ENCODE measurements at regions not wholly inside any gene's neighbourhood (a gene's known extent, or its start where the extent isn't known, plus 50 kb on each side); places are given as distances from the start of the nearest gene placed in this dataset.
"Not testable (repeated sequence)": the region's sequence is repeated elsewhere in the genome, so short reads cannot be mapped to it uniquely, and the experiment has no call there.

DNA sequence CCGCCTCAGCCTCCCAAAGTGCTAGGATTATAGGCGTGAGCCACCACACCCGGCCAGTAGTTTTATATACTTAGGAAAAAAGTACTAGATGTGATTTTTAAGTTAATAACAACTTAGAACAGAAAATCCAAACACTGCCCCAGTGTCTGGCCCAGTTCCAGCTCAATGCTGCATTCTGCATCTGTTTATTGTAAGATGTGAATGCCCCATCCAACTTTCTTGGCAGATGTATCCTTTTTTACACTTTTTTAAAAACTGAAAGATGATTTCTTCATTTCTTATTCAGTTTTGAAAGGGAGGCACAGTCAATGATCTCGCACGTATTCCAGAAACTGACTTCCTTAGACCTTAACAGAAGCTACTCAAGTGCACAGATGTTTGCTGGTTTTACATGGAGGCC, 85.6 kb upstream of the SRSF6 start:
- no peak overlapping the region for H3K27ac ChIP-seq
- no peak for DNase-seq (ENCODE audit: low read depth, low spot score)

GRCh38 chr20:43365691-43366090, 92.0 kb upstream of the SRSF6 start:
- DNase-seq (ENCODE audit: low read depth, low spot score), result no peak
- H3K27ac ChIP-seq, result no peak overlapping the region

DNA sequence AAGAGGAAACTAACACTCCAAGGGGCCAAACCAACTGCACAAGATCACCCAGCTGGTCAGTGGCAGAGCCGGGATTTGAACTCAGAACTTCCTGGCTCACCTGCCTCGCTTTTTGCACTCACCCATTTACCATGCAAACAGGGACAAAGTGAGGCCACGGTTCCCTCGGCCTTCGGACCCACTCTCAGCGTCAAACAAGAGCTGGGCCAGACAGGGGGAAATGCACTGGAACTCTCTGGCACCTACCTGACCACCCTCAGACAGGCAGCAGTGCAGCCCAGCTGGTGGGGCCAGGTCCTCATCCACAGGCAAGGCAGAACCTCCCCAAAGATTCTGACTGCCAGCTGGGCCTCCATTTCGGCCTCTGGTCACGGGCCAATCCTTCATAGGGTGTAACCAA, 93.7 kb upstream of the SRSF6 start:
- no peak overlapping the region for H3K27ac ChIP-seq
- DNase-seq (ENCODE audit: low read depth, low spot score), result no peak

DNA sequence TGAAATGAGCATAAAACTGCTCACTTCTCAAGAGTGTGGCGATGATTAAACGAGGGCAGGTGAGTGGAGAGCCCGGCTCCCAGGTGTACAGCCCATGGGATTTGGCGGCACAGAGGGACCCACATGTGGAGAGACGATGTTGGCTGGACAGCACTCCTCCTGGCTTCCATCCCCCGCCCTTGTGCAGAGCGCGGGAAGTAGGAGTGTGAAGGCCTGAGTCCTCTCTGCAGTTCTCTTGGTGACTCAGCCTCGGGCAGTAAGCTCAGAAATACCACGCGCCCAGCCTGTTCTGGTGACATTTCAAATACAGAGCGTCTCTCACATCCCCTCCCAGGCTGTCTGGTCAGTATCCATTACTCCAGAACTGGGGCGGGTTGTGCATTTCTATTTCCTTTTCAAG, 94.2 kb upstream of the SRSF6 start:
- DNase-seq (ENCODE audit: low read depth, low spot score), result no peak
- no peak overlapping the region for H3K27ac ChIP-seq

DNA sequence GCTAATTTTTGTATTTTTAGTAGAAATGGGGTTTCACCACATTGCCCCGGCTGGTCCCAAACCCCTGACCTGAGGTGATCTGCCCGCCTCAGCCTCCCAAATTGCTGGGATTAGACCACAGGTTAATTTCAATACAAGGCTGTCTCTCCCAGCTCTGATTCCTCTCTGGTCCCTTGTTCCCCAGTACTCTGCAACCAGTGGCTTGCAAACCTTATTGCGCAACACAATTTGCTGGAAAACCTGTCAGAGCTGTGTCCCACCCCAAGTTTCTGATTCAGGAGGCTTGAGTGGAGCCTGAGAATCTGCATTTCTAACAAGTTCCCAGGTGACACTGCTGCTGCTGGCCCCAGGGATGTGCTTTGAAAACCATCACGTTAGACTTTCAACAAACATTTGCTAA, 96.2 kb upstream of the SRSF6 start:
- DNase-seq (ENCODE audit: low read depth, low spot score), result no peak
- H3K27ac ChIP-seq, result no peak overlapping the region

DNA sequence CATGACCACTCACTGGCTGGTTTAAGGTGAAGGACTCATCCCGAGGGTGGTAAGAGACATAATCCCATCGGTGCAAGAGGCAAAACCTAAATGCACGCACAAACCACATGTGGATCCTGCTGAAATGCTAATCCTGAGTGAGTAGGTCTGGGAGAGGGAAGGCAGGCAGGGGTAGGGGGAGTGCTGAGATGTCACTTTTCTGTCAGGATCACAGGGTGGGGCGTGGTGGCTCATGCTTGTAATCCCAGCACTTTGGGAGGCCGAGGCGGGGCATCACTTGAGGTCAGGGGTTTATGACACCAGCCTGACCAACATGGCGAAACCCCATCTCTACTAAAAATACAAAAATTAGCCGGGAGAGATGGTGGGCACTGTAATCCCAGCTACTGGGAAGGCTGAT, 97.7 kb upstream of the SRSF6 start:
- no peak overlapping the region for H3K27ac ChIP-seq
- DNase-seq (ENCODE audit: low read depth, low spot score), result no peak

DNA sequence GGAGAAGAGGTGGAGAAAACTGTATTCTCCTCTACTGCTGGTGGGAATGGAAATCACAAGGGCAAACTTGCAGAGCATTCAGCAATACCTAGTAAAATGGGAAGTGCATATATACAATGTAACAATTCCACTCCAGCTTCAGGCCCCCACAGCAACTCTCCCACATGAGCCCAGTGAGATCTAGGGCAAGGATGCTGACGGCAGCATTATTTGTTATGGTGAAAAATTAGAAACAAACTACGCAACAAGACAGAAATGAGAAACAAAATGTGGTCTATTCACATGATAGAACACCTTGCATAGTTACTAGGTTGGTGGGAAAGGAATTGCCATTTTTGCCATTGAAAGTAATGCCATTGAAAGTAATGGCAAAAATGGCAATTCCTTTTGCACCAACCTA, 98.9 kb upstream of the SRSF6 start:
- H3K27ac ChIP-seq, result no peak overlapping the region
- DNase-seq (ENCODE audit: low read depth, low spot score), result no peak

GRCh38 chr20:43357352-43357751, 100.3 kb upstream of the SRSF6 start:
- no peak for DNase-seq (ENCODE audit: low read depth, low spot score)
- H3K27ac ChIP-seq, result no peak overlapping the region

GRCh38 chr20:43355610-43356009, 102.1 kb upstream of the SRSF6 start:
- no peak for DNase-seq (ENCODE audit: low read depth, low spot score)
- no peak overlapping the region for H3K27ac ChIP-seq

DNA sequence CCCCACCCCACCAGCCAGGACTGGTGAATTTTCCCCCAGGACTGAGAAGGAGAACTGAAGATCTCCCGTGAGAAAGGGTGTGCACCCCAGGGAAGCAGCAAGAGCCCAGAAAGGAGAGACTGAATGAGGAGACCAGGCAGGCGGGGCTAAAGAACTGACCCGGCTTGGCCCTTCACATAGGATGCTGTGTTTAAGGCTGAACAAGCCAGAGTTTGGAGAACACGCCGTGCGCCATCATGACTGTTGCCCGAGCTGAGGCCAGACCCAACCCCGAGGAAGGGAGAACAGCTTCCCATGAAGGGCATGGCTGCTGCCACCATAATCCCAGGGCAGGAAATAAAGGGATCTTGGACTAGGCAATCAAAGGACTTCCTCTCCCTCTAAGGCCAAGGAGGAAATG, 104.7 kb upstream of the SRSF6 start:
- DNase-seq (ENCODE audit: low read depth, low spot score), result no peak
- no peak overlapping the region for H3K27ac ChIP-seq

GRCh38 chr20:43350694-43351093, 107.0 kb upstream of the SRSF6 start:
- H3K27ac ChIP-seq; DNase-seq (ENCODE audit: low read depth, low spot score): not testable (repeated sequence)

DNA sequence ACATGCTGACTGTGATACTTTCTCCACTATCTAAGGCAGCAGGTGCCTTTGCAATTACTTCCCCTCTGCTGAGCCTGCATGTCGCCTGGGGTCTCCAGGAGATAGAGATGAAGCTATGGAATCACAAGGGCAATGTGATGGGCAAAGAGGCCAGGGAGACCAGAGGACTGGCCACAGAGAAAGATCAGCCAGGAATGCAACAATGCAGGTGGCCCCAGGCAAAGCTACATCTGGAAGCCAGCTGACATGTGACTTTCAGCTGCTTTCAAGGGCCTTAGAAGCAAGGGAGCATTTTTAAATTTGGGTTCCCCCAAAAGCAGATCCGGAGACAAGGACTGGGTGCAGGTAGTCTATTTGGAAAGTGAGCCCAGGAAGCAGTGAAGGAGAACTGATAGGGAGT, 107.9 kb upstream of the SRSF6 start:
- H3K27ac ChIP-seq, result no peak overlapping the region
- DNase-seq (ENCODE audit: low read depth, low spot score), result no peak

- not testable (repeated sequence) for H3K27ac ChIP-seq; DNase-seq (ENCODE audit: low read depth, low spot score)
Observed at GRCh38 chr20:43347839-43348238, 109.9 kb upstream of the SRSF6 start.

DNA sequence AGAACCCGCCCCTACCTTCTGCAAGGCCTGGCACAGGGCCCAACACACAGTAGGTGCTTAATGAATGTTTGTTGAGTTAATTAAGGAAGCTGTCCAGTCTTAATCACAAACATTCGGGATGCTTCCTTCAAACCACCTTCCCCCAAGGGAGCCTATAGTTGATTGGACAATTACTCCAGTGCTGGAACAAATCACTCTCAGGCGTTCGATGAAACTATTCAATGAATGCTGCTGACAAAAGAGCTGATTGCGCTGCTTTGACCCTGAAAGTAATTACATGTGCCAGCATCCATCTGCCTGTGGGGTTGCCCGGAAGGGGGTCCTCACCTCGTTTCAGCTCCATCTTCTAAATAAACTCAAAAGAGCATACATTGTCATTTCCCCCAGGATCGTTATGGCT, 112.0 kb upstream of the SRSF6 start:
- DNase-seq (ENCODE audit: low read depth, low spot score), result no peak
- H3K27ac ChIP-seq, result no peak overlapping the region

DNA sequence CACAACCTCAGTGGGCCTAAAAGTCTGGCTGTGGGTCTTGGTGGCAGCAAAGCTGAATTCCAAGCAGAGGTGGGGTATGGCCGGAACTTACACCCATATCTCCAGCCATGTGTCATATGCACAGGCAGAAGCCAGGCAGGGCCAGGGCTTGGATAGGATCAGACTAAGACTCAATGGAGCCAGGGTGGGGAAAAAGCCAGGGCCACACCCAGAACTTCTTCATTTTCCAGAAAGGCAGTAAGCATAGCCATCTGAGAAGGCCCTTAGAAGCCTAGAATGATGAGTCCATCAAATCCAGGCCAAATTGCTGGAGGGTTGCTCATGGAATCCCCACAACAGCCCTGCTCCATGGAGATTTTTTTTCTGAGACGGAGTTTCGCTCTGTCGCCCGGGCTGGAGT, 116.2 kb upstream of the SRSF6 start:
- DNase-seq (ENCODE audit: low read depth, low spot score), result no peak

GRCh38 chr20:43337036-43337435, 120.7 kb upstream of the SRSF6 start:
- no peak for DNase-seq (ENCODE audit: low read depth, low spot score)
- H3K27ac ChIP-seq, result no peak overlapping the region

More for the DNA sequence above, 116.2 kb upstream of the SRSF6 start:
- H3K27ac ChIP-seq, result no peak overlapping the region

DNA sequence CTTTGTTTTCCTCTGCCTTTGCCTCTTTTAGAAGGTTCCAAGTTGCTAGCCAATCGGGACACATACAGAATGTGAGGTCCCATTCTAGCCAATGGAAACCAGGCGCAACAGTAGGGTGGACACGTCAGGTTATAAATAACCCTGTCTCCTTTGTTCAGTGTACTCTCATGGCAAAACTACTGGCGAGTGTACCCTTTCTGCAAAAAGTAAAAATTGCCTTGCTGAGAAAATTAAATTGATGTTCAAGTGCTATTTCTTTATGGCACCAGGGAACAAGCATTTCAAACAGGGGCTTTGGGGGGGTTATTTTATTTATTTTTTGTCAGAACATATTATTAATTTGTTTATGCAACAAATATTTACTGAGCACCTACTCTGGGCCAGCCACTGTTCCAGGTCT, 123.6 kb upstream of the SRSF6 start:
- no peak for DNase-seq (ENCODE audit: low read depth, low spot score)
- no peak overlapping the region for H3K27ac ChIP-seq

DNA sequence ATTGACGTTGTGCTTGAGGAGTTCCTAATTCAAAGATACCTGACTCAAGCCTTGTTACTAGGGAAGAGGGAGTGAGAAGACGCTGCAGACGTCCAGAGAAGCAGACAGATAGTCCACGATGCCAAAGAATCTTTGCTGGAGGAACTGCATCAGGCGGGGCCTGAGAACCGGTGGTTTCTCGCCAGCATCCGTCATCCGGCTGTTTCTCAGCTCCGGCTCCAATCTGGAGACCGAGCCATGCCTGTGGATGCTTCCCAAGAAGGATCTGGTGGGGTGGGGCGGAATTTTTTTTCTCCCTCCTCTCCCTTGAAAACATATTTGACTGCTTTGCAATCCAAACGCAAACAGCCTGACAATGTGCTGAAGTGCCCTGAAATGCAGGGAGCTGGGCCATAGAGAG, 125.8 kb upstream of the SRSF6 start:
- no peak for DNase-seq (ENCODE audit: low read depth, low spot score)
- no peak overlapping the region for H3K27ac ChIP-seq

DNA sequence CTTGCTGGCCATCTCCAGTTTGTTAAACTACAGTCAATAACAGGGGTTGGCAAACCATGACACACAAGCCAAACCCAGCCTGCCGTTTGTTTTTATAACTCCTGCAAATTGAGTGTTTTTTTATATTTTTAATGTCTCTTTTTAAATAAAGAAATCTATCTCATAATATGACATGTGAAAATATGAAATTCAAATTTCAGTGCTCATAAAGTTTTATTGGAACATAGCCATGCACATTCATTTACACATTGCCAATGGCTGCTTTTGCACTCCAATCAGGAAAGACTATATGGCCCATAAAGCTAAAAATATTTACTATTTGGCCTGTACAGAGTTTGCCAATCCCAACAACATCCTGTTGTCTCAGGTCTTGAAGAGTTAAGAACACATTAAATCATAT, 129.0 kb upstream of the SRSF6 start:
- no peak for DNase-seq (ENCODE audit: low read depth, low spot score)
- H3K27ac ChIP-seq, result no peak overlapping the region

- DNase-seq (ENCODE audit: low read depth, low spot score), result not testable (repeated sequence)
Observed at GRCh38 chr20:43327234-43327633, 130.5 kb upstream of the SRSF6 start.

DNA sequence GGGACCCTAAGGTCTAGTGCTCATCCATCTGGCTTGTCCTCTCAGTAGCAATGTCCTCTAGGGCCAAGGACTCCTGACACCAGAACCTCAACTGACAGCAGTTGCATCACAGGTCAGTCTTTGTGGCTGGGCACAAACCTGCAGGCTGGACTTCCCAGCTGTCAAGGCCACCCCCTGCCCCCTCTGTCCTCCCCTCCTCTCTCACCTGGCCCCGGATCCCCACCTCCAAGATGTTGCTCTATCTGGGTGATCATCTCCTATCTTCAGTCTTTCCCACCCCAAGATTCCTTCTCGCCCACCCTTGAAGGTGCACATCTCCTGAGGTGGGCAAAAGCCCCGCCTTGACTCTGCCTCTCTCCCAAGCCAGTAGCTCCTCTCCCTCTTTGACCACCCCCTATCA, 131.8 kb upstream of the SRSF6 start:
- H3K27ac ChIP-seq, result no peak overlapping the region
- no peak for DNase-seq (ENCODE audit: low read depth, low spot score)

More at GRCh38 chr20:43327234-43327633, 130.5 kb upstream of the SRSF6 start:
- H3K27ac ChIP-seq, result not testable (repeated sequence)

GRCh38 chr20:43323592-43323991, 133.9 kb upstream of the PTPRT start:
- DNase-seq (ENCODE audit: low read depth, low spot score), result no peak
- H3K27ac ChIP-seq, result no peak overlapping the region

DNA sequence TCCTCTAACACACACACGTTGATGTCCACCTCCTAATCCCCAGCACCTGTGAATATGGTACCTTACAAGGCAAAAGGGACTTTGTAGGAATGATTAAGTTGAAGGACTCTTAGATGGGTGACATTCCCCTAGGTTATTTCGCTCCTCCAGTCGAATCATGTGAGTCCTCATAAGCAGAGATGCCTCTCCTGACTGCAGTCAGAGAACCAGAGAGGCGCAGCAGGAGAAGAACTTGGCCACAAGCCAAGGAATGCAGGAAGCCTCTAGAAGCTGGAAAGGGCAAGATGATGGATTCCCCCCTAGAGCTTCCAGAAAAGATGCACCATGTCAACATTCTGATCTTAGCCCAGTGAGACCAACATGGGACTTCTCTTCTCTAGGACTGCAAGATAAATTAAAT, 133.1 kb upstream of the PTPRT start:
- H3K27ac ChIP-seq, result no peak overlapping the region
- no peak for DNase-seq (ENCODE audit: low read depth, low spot score)

All from epithelial cell of prostate (primary cell).